ENCODE measurements at regions not wholly inside any gene's neighbourhood (a gene's known extent, or its start where the extent isn't known, plus 50 kb on each side); places are given as distances from the start of the nearest gene placed in this dataset.
A peak's percentile ranks its signal among the peaks of the same experiment; 100 is the strongest.

- no peak overlapping the region for H3K4me3 ChIP-seq (ENCODE audit: low read depth, low read length)
Observed at GRCh38 chr5:167255926-167256325, 1035.5 kb upstream of the WWC1 start.

GRCh38 chr5:167259806-167260205 is 1031.6 kb upstream of the WWC1 start:
- no peak for TF ChIP-seq CTCF (IDR thresholded peaks at IDR 0.05; ENCODE audit: low read depth, low read length, missing control alignments)
- DNase-seq (ENCODE audit: low read depth): no peak
- no peak overlapping the region for H3K4me3 ChIP-seq (ENCODE audit: low read depth, low read length)
- in situ Hi-C loops (cut with HindIII; ENCODE audit: low sequenced_read_pairs): no loop called here

More at GRCh38 chr5:167255926-167256325, 1035.5 kb upstream of the WWC1 start:
- in situ Hi-C loops (cut with HindIII; ENCODE audit: low sequenced_read_pairs): no loop called here
- TF ChIP-seq CTCF (IDR thresholded peaks at IDR 0.05; ENCODE audit: low read depth, low read length, missing control alignments): no peak
- DNase-seq (ENCODE audit: low read depth): no peak

- TF ChIP-seq CTCF (IDR thresholded peaks at IDR 0.05; ENCODE audit: low read depth, low read length, missing control alignments): peak; percentile 22
- no peak for DNase-seq (ENCODE audit: low read depth)
- in situ Hi-C loops (cut with HindIII; ENCODE audit: low sequenced_read_pairs): no loop called here
- no peak overlapping the region for H3K4me3 ChIP-seq (ENCODE audit: low read depth, low read length)
Observed at GRCh38 chr5:167261309-167262100, 1029.9 kb upstream of the WWC1 start.

- no peak overlapping the region for H3K4me3 ChIP-seq (ENCODE audit: low read depth, low read length)
- in situ Hi-C loops (cut with HindIII; ENCODE audit: low sequenced_read_pairs): no loop called here
- TF ChIP-seq CTCF (IDR thresholded peaks at IDR 0.05; ENCODE audit: low read depth, low read length, missing control alignments): no peak
- DNase-seq (ENCODE audit: low read depth): no peak
Observed at GRCh38 chr5:167263185-167263584, 1028.3 kb upstream of the WWC1 start.

GRCh38 chr5:167264348-167264747 is 1027.1 kb upstream of the WWC1 start:
- H3K4me3 ChIP-seq (ENCODE audit: low read depth, low read length): no peak overlapping the region
- DNase-seq (ENCODE audit: low read depth): no peak
- no peak for TF ChIP-seq CTCF (IDR thresholded peaks at IDR 0.05; ENCODE audit: low read depth, low read length, missing control alignments)
- in situ Hi-C loops (cut with HindIII; ENCODE audit: low sequenced_read_pairs): no loop called here

- no peak for TF ChIP-seq CTCF (IDR thresholded peaks at IDR 0.05; ENCODE audit: low read depth, low read length, missing control alignments)
- DNase-seq (ENCODE audit: low read depth): no peak
- in situ Hi-C loops (cut with HindIII; ENCODE audit: low sequenced_read_pairs): no loop called here
- H3K4me3 ChIP-seq (ENCODE audit: low read depth, low read length): no peak overlapping the region
Observed at GRCh38 chr5:167268337-167268736, 1023.1 kb upstream of the WWC1 start.

Data from astrocyte of the cerebellum (primary cell).